Mesenchymal stem cell (in vitro differentiated cells and primary cell): ENCODE measurements at regions not wholly inside any gene's neighbourhood (a gene's known extent, or its start where the extent isn't known, plus 50 kb on each side); places are given as distances from the start of the nearest gene placed in this dataset.

Source experiments
- DNase-seq: peaks from one replicate; pipeline ENCODE4 v3.0.0-alpha.2; 2013
- H2AFZ ChIP-seq: one replicate; pipeline ENCODE4 v1.6.1; 2013; ENCODE audit warnings: low read depth, mild to moderate bottlenecking, control low read depth, inconsistent platforms, low read length, moderate library complexity
- H2AK5ac ChIP-seq: 2 replicates; pipeline ENCODE4 v1.6.1; 2013; ENCODE audit warnings: low read length, moderate library complexity, mild to moderate bottlenecking, inconsistent platforms; ENCODE audit not compliant: severe bottlenecking
- H2BK120ac ChIP-seq: one replicate; pipeline ENCODE4 v1.6.1; 2013; ENCODE audit warnings: low read depth, mild to moderate bottlenecking, inconsistent platforms, low read length, moderate library complexity
- H2BK12ac ChIP-seq, 2 experiments: one replicate each; pipeline ENCODE4 v1.6.1; 2013; ENCODE audit warnings: inconsistent platforms in 2 of 2, low read length in 2 of 2, mild to moderate bottlenecking in 2 of 2, moderate library complexity in 2 of 2, control low read depth in 1 of 2
- H2BK15ac ChIP-seq: one replicate; pipeline ENCODE4 v1.6.1; 2013; ENCODE audit warnings: mild to moderate bottlenecking, low read depth, inconsistent platforms; ENCODE audit not compliant: poor library complexity, severe bottlenecking
- H2BK5ac ChIP-seq: 2 replicates; pipeline ENCODE4 v1.6.1; 2013; ENCODE audit warnings: low read depth, mild to moderate bottlenecking, low read length, control low read depth, inconsistent platforms; ENCODE audit not compliant: poor library complexity, severe bottlenecking
- H3K14ac ChIP-seq, 2 experiments: one replicate each; pipeline ENCODE4 v1.6.1; 2013; ENCODE audit warnings: inconsistent platforms in 2 of 2, low read length in 2 of 2, control low read depth in 1 of 2, mild to moderate bottlenecking in 1 of 2, moderate library complexity in 1 of 2
- H3K18ac ChIP-seq, 2 experiments: one replicate each; pipeline ENCODE4 v1.6.1; 2013; ENCODE audit warnings: inconsistent platforms in 2 of 2, low read length in 2 of 2, control low read depth in 1 of 2, low read depth in 1 of 2, mild to moderate bottlenecking in 1 of 2
- H3K23ac ChIP-seq, 2 experiments: one replicate each; pipeline ENCODE4 v1.6.1; 2013; ENCODE audit warnings: inconsistent platforms in 2 of 2, low read length in 2 of 2, mild to moderate bottlenecking in 2 of 2, moderate library complexity in 2 of 2, control low read depth in 1 of 2
- H3K27ac ChIP-seq: 2 replicates; pipeline ENCODE4 v1.5.1; 2013; ENCODE audit warnings: mild to moderate bottlenecking, moderate library complexity, low read length, control low read depth, inconsistent platforms; ENCODE audit not compliant: poor library complexity, severe bottlenecking
- H3K27me3 ChIP-seq, 2 experiments: 2 replicates each; pipeline versions ENCODE4 v1.6.1 to v1.7.0; 2013; ENCODE audit warnings: low read length in 2 of 2, mild to moderate bottlenecking in 2 of 2, moderate library complexity in 2 of 2, control low read depth in 1 of 2, inconsistent platforms in 1 of 2; ENCODE audit not compliant: control insufficient read depth in 1 of 2, insufficient read depth in 1 of 2
- H3K36me3 ChIP-seq, 2 experiments: 2 replicates each; pipeline versions ENCODE4 v1.6.1 to v1.7.0; 2013; ENCODE audit warnings: low read length in 2 of 2, control low read depth in 1 of 2, inconsistent platforms in 1 of 2, low read depth in 1 of 2, mild to moderate bottlenecking in 1 of 2; ENCODE audit not compliant: insufficient read depth in 2 of 2, control insufficient read depth in 1 of 2
- H3K4ac ChIP-seq, 2 experiments: one replicate each; pipeline ENCODE4 v1.6.1; 2013; ENCODE audit warnings: inconsistent platforms in 2 of 2, low read length in 2 of 2, mild to moderate bottlenecking in 2 of 2, moderate library complexity in 2 of 2, control low read depth in 1 of 2, low read depth in 1 of 2
- H3K4me1 ChIP-seq: 2 replicates; pipeline ENCODE4 v1.6.1; 2013; ENCODE audit warnings: low read depth, low read length, control low read depth; ENCODE audit not compliant: control insufficient read depth, insufficient read depth
- H3K4me2 ChIP-seq: 2 replicates; pipeline ENCODE4 v1.6.1; 2013; ENCODE audit warnings: low read length, mild to moderate bottlenecking, inconsistent platforms; ENCODE audit not compliant: poor library complexity, severe bottlenecking
- H3K4me3 ChIP-seq, 2 experiments: 2 replicates each; pipeline versions ENCODE4 v1.5.1 to v1.7.0; 2013; ENCODE audit warnings: low read length in 2 of 2, mild to moderate bottlenecking in 2 of 2, control low read depth in 1 of 2, low read depth in 1 of 2; ENCODE audit not compliant: insufficient read depth in 1 of 2
- H3K79me1 ChIP-seq: replicated peaks from 2 replicates; pipeline ENCODE4 v1.6.1; 2013; ENCODE audit warnings: mild to moderate bottlenecking, control low read depth, low read length, inconsistent platforms; ENCODE audit not compliant: poor library complexity, severe bottlenecking
- H3K9ac ChIP-seq: 2 replicates; pipeline ENCODE4 v1.7.0; 2013; ENCODE audit warnings: mild to moderate bottlenecking, low read length, moderate library complexity
- H3K9me3 ChIP-seq: 2 replicates; pipeline ENCODE4 v1.7.0; 2013; ENCODE audit warnings: mild to moderate bottlenecking, low read length; ENCODE audit not compliant: control insufficient read depth
- H4K8ac ChIP-seq: one replicate; pipeline ENCODE4 v1.6.1; 2013; ENCODE audit warnings: inconsistent platforms, mild to moderate bottlenecking, low read length, moderate library complexity
- H4K91ac ChIP-seq: one replicate; pipeline ENCODE4 v1.6.1; 2013; ENCODE audit warnings: mild to moderate bottlenecking, low read length, inconsistent platforms
- WGBS: methylation state at CpG from one replicate; pipeline ENCODE4 v1.1.7; 2013; ENCODE audit warnings: mixed read lengths; 5-methylcytosine and 5-hydroxymethylcytosine counted together

DNA sequence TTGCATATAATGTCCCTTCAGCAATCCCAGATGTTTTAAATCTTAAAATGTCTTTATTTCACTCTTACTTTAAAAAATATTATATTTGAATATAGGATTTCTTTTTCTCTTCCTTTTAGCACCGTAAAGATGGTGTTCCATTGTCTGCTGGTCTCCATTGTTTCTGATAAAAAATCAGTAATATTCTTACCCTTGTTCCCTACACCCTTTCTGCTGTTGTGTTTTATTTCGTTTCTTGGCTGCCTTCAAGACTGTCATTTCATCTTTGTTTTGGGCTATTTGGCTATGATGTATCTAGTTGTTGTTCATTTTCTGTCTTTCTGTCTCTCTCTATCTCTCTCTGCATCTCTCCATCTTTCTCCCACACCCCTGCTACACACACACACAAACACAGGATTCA, 197.9 kb downstream of the IRX2 start:
- Histone ChIP-seq H2BK5ac (no peak overlapping the region), H3K27ac (no peak overlapping the region), H2AFZ (no peak overlapping the region), H3K4me2 (no peak overlapping the region), H3K36me3 (no peaks in the 10 kb centered on the region), H2BK15ac (no peak overlapping the region), H3K9me3 (peaks cover 45% of the 10 kb centered on the region), H3K18ac (no peak overlapping the region), H2AK5ac (no peak overlapping the region), H3K14ac (no peak overlapping the region), H3K23ac (no peak overlapping the region), H3K9ac (no peak overlapping the region), H3K4me1 (no peaks in the 10 kb centered on the region), H3K4me3 (no peak overlapping the region), H3K4ac (no peak overlapping the region), H4K8ac (no peak overlapping the region), H3K79me1 (no peaks in the 10 kb centered on the region), H2BK12ac (no peak overlapping the region), H4K91ac (no peak overlapping the region), H3K27me3 (no peaks in the 10 kb centered on the region), H2BK120ac (no peak overlapping the region)
- no peak for DNase-seq
- 33% methylated on average over 1 of the region's 2 CpGs for WGBS

DNA sequence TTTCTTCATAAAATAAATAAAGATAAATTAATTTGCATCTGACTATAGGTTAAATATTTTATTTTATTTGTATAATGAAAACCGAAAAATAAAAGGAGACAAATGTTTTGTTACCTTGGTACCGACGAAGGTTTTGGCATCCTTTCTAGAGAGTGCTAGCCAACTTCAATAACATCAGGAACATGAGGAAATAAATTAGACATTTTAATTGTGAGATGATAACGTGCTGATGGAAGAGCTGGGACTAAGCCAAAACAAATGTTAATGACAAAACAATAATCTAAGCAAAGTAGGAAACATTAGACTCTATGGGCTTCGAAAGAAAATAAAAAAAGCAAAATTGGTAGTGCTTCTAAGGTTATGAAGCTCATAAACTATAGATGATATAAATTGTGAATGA, 201.0 kb downstream of the IRX2 start:
- Histone ChIP-seq H3K18ac (no peak overlapping the region), H3K4me1 (no peaks in the 10 kb centered on the region), H3K4ac (no peak overlapping the region), H3K27ac (no peak overlapping the region), H3K27me3 (no peaks in the 10 kb centered on the region), H3K4me3 (no peak overlapping the region), H3K9ac (no peak overlapping the region), H2AFZ (no peak overlapping the region), H2BK15ac (no peak overlapping the region), H2BK120ac (no peak overlapping the region), H3K14ac (no peak overlapping the region), H3K79me1 (no peaks in the 10 kb centered on the region), H3K23ac (no peak overlapping the region), H2BK5ac (no peak overlapping the region), H2AK5ac (no peak overlapping the region), H3K4me2 (no peak overlapping the region), H3K36me3 (no peaks in the 10 kb centered on the region), H4K8ac (no peak overlapping the region), H4K91ac (no peak overlapping the region), H2BK12ac (no peak overlapping the region), H3K9me3 (peaks cover 40% of the 10 kb centered on the region)
- WGBS, result 72% methylated on average over 3 of the region's 5 CpGs
- no peak for DNase-seq

DNA sequence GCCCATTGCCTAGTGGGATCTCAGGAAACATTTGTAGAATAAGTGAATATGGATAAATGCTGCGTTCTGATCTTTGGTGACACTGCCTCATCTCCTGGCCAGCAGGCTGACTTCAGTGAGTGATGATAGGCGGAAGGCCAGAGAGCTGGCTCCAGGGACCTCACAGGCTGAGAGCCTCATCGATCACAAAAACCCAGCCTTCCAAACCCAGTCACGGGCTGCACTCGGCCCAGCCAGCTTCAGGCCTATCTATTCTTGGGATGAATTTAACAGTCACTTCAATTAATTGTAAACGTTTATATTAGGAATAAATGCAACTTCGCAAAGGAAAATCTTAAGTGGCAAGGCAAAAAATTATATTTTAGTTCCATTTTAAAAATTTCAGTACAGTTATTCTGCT, 201.6 kb downstream of the IRX2 start:
- no peak overlapping the region for H4K91ac ChIP-seq
- 94% methylated on average over 2 of the region's 7 CpGs for WGBS
- H3K9me3 ChIP-seq, result peaks cover 35% of the 10 kb centered on the region

DNA sequence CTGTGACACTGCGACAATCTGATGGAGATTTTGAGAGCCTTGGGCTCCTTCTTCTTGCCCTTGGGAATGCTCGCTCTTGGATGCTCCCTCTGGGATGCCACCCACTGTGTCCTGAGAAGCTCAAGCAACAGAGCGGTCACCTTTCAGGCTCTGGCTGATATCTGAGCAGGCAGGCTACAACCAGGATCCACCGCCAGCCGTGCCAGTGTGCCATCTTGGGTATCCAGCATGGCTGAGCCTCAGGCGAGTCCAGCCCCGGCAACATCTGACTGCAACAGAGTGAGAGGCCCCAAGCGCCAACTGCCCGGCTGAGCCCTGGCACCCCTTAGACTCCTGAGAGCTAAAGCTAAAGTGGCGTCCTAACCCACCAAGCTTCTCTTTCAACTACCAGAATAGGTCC, 202.1 kb downstream of the IRX2 start:
- Histone ChIP-seq H2AFZ (no peak overlapping the region), H3K4me3 (no peak overlapping the region), H3K23ac (no peak overlapping the region), H3K18ac (no peak overlapping the region), H3K4me2 (no peak overlapping the region), H3K14ac (no peak overlapping the region), H3K4me1 (no peaks in the 10 kb centered on the region), H2AK5ac (no peak overlapping the region), H4K8ac (no peak overlapping the region), H3K9ac (no peak overlapping the region), H2BK120ac (no peak overlapping the region), H4K91ac (no peak overlapping the region), H3K27me3 (no peaks in the 10 kb centered on the region), H3K36me3 (no peaks in the 10 kb centered on the region), H3K4ac (no peak overlapping the region), H2BK15ac (no peak overlapping the region), H2BK5ac (no peak overlapping the region), H3K79me1 (no peaks in the 10 kb centered on the region), H3K9me3 (peaks cover 29% of the 10 kb centered on the region), H3K27ac (no peak overlapping the region), H2BK12ac (no peak overlapping the region)
- WGBS, result 84% methylated on average over 10 of the region's 10 CpGs
- DNase-seq, result no peak

More for the DNA sequence above, 201.6 kb downstream of the IRX2 start:
- no peak overlapping the region for H2BK15ac ChIP-seq
- DNase-seq, result no peak
- H3K27ac ChIP-seq, result no peak overlapping the region
- H3K79me1 ChIP-seq, result no peaks in the 10 kb centered on the region
- no peak overlapping the region for H3K18ac ChIP-seq
- H2BK12ac ChIP-seq, result no peak overlapping the region
- no peak overlapping the region for H3K14ac ChIP-seq
- H3K23ac ChIP-seq, result no peak overlapping the region
- no peaks in the 10 kb centered on the region for H3K27me3 ChIP-seq
- no peak overlapping the region for H3K4ac ChIP-seq
- H2AK5ac ChIP-seq, result no peak overlapping the region
- H2AFZ ChIP-seq, result no peak overlapping the region
- H3K9ac ChIP-seq, result no peak overlapping the region
- H4K8ac ChIP-seq, result no peak overlapping the region
- H3K36me3 ChIP-seq, result no peaks in the 10 kb centered on the region
- H3K4me3 ChIP-seq, result no peak overlapping the region
- H2BK5ac ChIP-seq, result no peak overlapping the region
- H3K4me2 ChIP-seq, result no peak overlapping the region
- no peaks in the 10 kb centered on the region for H3K4me1 ChIP-seq
- H2BK120ac ChIP-seq, result no peak overlapping the region
